ENCODE measurements at regions not wholly inside any gene's neighbourhood (a gene's known extent, or its start where the extent isn't known, plus 50 kb on each side); places are given as distances from the start of the nearest gene placed in this dataset.

- TF ChIP-seq CTCF (conservative IDR thresholded peaks at IDR 0.05; ENCODE audit: low read length) (no peak), EZH2phosphoT487 (IDR thresholded peaks at IDR 0.05; ENCODE audit: borderline replicate concordance, low read depth, low read length) (no peak)
Observed at GRCh38 chr6:74431873-74432580, 736.0 kb downstream of the CD109 start.
